ENCODE measurements at regions not wholly inside any gene's neighbourhood (a gene's known extent, or its start where the extent isn't known, plus 50 kb on each side); places are given as distances from the start of the nearest gene placed in this dataset.
"Not testable (repeated sequence)": the region's sequence is repeated elsewhere in the genome, so short reads cannot be mapped to it uniquely, and the experiment has no call there.

GRCh38 chr16:6853565-6853964 is 479.1 kb upstream of the RBFOX1 start:
- DNase-seq (ENCODE audit: low spot score) = no peak

- no peak for DNase-seq (ENCODE audit: low spot score)
Observed at GRCh38 chr16:6852643-6853225, 479.9 kb upstream of the RBFOX1 start.

DNA sequence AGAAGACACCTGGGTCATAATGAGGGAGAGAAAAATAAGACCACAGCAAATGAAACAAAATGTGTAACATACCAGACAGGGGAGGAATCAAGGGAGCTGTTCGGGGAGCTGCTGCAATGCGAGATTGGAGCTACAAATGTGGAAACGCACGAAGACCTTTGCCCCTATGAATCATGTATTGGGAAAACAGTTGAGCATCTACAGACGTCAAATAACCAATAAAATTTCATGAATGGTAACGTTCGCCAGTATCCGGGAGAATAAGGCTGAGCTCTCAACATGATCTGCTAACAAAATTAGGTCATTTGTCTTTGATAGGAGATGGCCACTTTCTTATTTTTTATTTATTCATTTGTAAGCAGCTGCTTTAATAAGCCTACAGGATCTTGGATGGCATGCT is 486.2 kb upstream of the RBFOX1 start:
- DNase-seq (ENCODE audit: low spot score) = no peak

DNA sequence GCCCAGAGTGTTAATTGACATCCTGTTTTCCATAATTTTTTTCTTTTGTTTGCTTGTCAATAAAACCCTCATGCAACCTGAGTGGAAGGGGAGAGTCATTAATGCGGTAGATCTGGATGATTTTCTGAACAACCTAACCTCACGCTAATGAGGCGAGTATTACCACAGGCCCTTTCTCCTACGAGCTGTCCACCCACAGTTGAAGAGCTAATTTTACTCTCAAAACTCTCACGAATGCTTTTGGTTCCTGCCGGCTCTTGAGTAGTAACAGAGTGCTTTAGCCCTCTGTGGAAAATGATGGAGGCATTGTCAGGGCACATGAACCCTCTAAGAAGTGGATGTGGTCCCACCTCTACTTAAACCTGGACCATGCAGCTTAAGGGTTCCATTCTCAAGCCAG is 491.3 kb upstream of the RBFOX1 start:
- DNase-seq (ENCODE audit: low spot score) = no peak

GRCh38 chr16:6837722-6838121 is 494.9 kb upstream of the RBFOX1 start:
- DNase-seq (ENCODE audit: low spot score) = no peak

DNA sequence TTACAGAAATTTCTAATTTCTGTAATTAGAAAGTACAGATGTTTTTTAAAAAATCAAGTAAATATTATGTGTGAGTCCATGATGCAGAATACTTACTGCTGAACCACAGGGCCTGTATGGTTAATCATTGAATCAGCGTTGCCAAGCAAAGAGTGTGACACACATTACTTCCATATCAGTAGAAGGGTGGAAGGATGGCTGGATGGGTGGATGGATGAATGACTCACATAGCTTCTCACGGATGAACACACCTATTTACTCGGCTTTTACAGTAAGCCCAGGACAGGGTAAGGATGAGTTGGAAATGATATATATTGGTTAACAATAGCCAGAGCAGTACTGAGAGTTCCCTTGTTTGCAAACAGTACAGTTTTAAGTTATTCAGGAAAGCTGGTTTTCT is 495.9 kb upstream of the RBFOX1 start:
- no peak for DNase-seq (ENCODE audit: low spot score)

GRCh38 chr16:6835941-6836340 is 496.7 kb upstream of the RBFOX1 start:
- no peak for DNase-seq (ENCODE audit: low spot score)

DNA sequence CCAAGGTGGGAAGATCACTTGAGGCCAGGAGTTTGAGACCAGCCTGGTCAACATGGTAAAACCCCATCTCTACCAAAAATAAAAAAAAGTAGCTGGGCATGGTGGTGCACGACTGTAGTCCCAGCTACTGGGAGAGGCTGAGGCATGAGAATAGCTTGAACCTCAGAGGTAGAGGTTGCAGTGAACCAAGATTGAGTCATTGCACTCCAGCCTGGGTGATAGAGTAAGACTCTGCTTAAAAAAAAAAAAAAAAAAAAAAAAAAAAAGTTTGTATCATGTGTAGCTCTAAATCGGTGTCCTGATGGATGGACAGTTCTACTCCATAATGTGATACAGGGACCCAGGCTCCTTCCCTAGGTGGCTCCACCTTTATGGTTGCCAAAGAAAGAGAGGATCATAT is 497.1 kb upstream of the RBFOX1 start:
- DNase-seq (ENCODE audit: low spot score) = no peak

DNA sequence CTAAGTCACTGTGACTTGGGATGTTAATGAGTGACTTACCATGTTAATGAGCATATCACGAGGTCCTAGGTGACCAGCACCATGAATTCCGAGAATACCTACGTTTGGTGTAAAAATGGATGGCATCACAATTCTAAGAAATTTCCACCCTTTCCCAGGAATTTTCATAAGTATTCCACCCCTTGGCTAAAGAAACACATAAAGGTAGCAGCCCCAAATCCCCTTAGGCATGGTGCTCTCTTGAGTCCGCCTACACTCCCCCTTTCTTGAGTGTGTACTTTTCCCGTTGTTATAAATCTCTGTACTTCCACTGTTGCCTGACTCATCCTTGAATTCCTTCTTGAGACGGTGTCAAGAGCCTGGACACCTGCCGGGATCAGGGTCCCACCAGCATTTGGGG is 504.0 kb upstream of the RBFOX1 start:
- no peak for DNase-seq (ENCODE audit: low spot score)

- no peak for DNase-seq (ENCODE audit: low spot score)
Observed at GRCh38 chr16:6827931-6828330, 504.7 kb upstream of the RBFOX1 start.

DNA sequence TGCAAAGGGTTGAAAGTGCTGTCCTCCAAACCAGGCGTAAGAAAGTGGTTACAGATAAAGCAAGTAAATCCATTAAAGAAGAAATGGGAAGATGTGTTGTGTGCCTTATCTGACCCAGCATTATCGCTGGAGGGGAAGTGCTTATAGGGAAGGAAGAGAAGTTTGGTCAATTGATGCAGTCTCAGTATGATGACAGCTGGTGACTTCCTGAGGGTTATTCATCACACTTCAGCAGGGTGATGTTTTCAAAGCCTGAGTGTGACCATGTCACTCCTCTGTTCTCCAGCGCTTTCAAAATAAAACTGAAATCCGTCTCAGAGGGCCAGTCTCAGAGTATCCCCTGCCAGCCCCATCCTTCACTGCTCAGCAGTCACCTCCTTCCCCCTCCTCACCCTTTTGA is 505.4 kb upstream of the RBFOX1 start:
- no peak for DNase-seq (ENCODE audit: low spot score)

DNA sequence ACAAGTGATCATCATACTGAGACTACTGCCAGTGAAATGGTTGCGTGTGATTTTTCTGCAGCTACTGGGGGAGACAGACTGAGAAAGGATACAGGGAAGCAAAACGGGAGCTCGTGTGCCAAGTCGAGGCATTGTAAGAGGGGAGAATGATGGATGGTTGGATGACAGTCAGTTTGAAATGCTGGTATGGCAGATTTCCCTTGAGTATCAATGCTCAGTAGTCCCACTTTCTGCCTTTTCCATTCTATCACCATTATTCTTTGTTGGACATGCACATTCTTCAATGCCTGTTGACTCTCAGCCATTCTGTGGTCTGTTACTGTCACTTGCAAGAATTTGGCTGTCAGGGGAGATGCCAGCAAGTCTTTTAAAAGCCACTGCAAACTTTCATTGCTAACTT is 510.6 kb upstream of the RBFOX1 start:
- DNase-seq (ENCODE audit: low spot score) = no peak

DNA sequence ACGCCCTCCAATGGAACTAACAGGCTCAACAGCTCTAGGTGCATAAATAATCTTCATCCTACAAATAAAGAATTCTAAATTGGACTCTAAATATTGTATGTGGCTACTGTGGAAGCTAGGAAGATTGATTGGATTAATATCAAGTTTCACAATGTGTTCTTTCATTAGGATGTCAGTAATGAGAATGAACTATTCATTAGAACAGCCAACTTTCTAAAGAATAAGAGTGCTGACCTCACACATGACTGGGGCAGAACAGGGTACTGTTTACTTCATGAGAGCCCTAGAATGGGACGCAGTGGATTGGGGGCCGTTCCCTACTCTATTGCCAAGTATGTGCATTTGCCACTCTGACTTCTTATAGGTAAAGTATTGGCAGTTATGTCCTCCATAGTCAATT is 528.2 kb upstream of the RBFOX1 start:
- DNase-seq (ENCODE audit: low spot score) = no peak

GRCh38 chr16:6803176-6803575 is 529.5 kb upstream of the RBFOX1 start:
- DNase-seq (ENCODE audit: low spot score) = no peak

DNA sequence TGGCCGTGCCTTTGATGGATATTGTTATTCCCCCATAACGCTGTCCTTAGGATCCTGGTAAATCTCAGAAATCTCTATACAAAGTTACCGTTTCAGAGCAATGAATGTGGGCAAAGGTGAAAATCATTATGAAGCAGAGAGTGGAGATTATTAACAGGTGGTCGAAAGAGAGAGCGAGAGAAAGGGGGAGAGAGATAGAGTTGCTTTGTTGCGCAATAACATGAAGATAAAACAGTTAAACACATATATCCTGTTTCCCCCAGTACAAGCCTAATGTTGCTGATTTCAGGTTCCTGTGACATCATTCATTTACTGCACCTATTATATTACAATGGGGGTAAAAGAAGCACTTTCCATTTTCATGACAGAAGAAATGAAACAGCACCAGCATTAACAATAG is 535.4 kb upstream of the RBFOX1 start:
- no peak for DNase-seq (ENCODE audit: low spot score)

- no peak for DNase-seq (ENCODE audit: low spot score)
Observed at GRCh38 chr16:6777624-6778023, 555.0 kb upstream of the RBFOX1 start.

DNA sequence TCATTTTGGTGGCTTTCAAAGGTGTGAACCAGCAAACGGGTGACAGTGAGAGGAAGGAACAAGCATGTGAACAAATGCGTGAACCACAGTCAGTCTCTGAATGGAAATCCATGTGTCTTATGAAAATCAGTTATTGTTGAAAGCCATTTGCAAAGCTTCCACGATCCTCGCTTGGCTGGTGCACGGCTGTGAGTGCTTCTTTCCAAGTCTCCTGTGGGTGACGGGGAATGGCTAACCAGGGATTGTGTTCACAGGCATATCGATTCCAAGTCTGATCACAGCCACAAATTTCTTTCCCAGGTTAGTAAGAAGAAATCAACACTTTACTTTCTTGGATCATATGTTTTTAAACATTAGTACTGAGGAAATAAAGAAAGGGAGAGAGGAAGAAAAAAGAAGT is 556.9 kb upstream of the RBFOX1 start:
- no peak for DNase-seq (ENCODE audit: low spot score)

DNA sequence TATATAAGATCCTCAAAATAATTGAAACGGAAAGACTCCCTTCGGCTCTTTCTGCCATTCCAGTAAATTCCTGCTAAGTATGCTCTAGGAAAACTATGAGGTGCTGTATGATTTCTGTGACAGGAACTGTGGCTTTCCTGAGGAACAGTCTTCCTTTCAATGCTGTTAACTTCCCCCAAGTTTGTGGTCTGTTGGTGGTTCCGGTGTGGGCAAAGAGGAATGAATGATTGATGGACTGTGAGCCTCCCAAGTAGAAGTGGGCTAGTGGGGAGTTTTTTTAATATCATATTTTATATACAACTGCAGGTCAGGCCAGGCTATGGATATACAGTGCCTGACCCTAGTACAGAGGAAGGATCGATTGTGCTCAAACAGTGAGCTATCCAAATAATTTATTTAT is 560.7 kb upstream of the RBFOX1 start:
- no peak for DNase-seq (ENCODE audit: low spot score)

- no peak for DNase-seq (ENCODE audit: low spot score)
Observed at GRCh38 chr16:6753553-6753952, 579.1 kb upstream of the RBFOX1 start.

- no peak for DNase-seq (ENCODE audit: low spot score)
Observed at GRCh38 chr16:6751191-6751590, 581.5 kb upstream of the RBFOX1 start.

DNA sequence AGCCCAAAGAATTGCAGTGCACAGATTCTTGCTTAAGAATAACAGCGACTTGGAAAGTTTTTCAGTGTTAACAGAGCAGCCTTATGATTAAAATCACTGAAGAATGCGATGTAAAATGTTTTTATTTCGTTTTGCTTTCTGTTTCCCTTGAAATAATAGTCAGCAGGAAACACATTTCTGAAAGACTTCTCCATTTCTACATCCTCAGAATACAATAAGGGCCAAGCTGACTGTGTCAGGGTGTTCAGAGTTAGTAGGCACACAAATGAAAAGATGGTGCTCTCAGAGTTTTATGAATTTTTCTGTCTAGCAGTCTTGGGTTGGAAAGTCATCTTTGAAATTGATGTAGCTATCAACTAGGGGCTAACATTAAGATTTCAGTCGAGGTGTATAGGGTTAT is 582.9 kb upstream of the RBFOX1 start:
- DNase-seq (ENCODE audit: low spot score) = no peak

DNA sequence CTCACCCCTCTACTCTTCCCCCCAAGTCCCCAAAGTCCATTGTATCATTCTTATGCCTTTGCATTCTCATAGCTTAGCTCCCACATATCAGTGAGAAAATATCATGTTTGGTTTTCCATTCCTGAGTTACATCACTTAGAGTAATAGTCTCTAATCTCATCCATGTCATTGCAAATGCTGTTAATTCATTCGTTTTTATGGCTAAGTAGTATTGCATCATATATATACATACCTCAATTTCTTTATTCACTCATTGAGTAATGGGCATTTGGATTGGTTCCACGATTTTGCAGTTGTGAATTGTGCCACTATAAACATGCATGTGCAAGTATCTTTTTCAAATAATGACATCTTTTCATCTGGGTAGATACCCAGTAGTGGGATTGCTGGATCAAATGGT is 596.3 kb upstream of the RBFOX1 start:
- not testable (repeated sequence) for DNase-seq (ENCODE audit: low spot score)

DNA sequence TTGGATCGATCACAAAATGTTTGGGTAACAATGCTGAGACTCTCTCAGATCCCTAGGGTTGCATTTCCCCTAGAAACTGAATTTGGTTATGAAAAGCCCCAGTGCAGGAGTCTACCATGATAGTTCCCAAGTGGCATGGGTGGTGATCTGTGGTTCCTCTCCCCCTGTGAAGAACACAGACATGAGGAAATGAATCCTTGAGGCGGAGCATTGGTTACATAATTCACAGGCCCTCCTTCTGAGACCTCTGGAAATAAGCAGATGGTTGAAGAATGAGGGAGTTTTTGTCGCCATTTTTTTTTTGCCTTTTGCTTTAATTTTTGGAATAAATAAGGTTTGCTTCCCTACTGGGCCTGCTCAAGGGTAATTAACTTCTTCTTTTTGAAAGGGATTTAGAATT is 597.0 kb upstream of the RBFOX1 start:
- DNase-seq (ENCODE audit: low spot score) = no peak

GRCh38 chr16:6732166-6732565 is 600.5 kb upstream of the RBFOX1 start:
- no peak for DNase-seq (ENCODE audit: low spot score)

DNA sequence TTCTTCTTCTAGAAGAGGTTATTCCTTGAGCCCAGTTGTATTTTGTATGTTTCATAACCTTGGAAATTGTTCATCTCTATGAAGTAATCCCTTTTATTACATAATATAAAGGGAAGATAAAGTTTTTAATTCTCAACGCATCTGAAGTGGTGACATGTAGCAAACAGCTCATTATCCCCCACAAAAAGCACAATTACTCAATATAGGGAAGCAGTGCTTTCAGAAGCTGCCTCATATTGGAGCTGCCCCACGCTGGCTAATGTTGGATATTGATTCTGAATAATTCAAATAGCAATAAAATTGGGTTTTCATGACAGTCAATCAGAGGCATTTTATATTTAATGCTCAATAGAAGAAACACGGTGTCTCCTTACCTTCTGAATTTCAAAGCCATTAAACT is 604.3 kb upstream of the RBFOX1 start:
- DNase-seq (ENCODE audit: low spot score) = no peak
